ENCODE measurements at regions not wholly inside any gene's neighbourhood (a gene's known extent, or its start where the extent isn't known, plus 50 kb on each side); places are given as distances from the start of the nearest gene placed in this dataset.
"Not testable (repeated sequence)": the region's sequence is repeated elsewhere in the genome, so short reads cannot be mapped to it uniquely, and the experiment has no call there.

DNA sequence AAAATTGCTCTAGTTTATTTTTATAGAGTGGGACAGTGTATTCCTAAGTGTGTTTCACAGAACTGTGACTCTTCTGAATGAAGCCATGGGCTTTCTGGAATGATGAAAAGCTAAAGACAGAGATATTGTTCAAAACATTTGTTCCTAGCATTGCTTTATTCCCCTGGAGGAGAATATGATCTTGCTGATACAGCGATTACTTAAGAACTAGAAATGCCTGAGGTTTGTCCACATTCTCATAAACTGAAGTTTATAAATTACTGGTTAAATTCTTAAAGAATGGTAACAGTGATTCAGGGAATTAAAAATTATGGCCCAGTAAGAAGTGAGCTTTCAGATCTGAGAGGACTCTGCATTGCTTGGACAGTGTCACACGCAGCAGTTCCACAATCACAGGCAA, 690.3 kb downstream of the FAM181B start:
- no peak for DNase-seq

DNA sequence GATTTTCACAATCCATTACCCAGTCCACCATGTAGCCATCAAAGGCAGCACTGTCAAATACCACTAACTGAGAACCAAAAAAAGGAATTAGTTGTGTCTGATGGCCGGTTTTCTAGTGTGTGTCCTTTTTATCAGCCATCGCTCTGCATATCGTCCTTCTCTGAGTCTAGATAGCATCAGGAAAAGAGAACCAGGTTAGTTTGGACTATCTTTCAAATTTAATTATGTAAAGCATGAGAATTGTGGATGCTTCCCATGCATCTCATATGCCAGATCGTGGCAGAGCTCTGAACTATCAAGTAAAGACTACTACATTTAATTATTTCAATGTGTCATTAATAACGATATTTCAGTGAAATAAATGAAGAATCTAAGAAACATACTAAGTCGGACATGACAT, 691.9 kb downstream of the FAM181B start:
- DNase-seq = no peak

DNA sequence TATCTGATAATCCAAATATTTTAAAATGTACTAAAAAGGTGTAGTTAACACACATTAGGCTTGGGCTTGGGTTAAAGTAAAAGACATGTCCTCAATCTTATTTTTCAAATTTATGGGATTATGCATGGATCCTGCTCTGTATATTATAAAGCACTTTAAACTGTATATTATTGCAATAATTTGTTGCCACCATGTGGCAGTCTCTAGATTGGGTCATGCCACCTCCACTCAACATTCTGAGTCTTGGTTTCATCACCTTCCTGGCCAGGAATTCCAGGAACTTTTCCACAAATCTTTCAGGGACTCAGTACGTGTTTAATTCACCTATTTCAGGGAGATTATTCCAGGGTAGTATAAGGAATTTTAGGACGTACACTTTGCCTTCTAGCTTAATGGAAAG, 695.5 kb downstream of the FAM181B start:
- no peak for DNase-seq

DNA sequence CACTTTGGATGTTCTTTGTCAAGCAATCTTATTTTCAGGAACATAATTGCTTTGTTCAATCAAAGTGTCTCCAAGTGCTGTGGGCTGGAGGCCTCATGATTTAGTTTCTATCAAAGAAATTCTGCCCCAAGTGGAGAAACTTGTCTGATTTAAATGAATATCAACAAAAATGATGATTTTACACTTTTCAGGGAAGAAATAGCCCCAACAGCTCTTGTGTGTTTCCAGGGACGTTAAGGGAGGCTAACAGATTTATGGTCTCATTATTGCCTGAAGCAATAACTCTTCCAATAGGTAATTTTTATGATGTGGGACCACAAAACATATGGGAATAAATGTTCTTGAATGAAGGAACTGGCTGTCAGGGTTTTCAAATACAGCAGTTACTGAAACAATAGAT, 699.1 kb downstream of the FAM181B start:
- DNase-seq = no peak

DNA sequence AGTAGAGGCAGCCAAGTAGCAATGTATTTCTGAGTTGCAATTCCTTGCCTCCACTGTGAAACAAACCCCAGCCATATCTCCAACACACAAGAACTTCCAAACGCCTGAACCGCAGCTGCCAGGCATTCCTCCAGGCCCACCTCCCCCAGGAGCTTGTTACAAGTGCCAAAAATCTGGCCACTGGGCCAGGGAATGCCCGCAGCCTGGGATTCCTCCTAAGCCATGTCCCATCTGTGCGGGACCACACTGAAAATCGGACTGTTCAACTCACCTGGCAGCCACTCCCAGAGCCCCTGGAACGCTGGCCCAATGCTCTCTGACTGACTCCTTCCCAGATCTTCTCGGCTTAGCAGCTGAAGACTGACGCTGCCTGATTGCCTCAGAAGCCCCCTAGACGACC, 706.3 kb downstream of the FAM181B start:
- not testable (repeated sequence) for DNase-seq

DNA sequence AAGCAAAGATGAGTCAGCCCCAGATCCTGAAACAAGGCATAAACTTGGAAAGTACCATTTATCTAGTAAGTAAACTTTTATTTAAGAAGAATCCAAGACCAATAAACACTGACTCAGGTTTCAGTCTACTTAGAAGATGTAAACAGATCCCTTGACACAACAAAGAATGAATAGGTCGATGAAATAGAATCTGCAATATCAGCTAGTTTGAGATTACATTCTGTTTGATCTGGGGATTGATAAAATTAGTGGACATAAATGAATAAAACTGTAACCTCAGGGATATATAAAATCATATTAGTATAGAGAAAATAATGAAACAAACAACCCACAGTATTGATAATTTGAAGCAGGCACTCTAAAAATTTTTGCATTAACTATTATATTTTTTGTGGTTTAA, 708.9 kb downstream of the FAM181B start:
- DNase-seq = no peak

DNA sequence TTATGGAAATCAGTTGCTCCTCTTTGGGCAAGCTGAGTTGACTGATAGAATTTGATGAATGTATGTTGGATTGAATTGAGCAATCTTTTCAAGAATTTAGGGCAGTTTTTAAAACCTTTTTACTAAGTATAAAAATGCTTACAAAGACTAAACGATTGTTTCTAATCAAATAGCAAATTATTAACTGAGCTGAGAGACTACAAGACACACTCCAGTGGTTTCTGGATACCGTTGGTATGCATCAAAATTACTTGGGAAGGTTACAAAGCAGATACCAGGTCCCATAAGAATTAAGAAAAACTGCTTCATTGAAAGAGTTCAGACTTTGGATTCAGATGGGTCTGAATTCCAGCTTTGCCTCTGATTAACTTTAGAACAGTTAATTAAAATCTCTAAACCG, 721.4 kb downstream of the FAM181B start:
- DNase-seq = no peak

DNA sequence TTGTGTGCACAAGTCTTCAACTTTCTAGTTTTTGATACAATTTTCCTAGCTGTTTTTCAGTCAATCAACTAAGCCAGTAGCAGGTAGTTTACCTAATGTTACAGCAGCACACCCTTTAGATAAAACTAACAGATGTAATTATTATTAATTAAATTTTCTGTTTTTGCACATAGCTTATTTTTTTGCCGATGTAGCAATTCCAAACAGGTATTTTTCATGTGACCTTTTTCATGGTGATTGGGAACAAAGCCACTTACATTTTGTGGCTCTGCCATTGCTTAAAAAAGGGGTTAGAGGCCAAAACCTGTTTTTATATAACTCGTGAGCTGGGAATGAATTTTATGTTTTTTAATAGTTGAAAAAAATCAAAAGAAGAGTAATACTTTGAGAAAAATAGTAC, 724.5 kb downstream of the FAM181B start:
- no peak for DNase-seq

DNA sequence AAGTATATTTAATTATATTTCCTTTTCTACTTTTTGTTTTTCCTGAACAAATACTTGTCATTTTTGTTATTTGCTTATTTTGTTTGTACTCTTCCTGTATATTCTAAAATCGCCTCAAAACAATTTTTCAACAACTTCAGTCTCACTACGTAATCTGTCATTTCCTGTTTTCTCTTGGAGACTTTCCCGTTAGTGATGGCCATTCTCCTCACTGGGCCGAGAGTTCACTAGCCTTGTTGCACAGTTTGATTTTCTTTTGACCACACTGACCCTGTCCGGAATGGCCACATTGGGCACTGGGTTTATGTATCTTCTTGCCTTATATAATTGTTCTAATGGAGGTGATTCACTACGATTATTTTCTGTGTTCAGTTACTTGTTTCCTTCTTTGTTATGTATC, 726.1 kb downstream of the FAM181B start:
- DNase-seq = no peak

DNA sequence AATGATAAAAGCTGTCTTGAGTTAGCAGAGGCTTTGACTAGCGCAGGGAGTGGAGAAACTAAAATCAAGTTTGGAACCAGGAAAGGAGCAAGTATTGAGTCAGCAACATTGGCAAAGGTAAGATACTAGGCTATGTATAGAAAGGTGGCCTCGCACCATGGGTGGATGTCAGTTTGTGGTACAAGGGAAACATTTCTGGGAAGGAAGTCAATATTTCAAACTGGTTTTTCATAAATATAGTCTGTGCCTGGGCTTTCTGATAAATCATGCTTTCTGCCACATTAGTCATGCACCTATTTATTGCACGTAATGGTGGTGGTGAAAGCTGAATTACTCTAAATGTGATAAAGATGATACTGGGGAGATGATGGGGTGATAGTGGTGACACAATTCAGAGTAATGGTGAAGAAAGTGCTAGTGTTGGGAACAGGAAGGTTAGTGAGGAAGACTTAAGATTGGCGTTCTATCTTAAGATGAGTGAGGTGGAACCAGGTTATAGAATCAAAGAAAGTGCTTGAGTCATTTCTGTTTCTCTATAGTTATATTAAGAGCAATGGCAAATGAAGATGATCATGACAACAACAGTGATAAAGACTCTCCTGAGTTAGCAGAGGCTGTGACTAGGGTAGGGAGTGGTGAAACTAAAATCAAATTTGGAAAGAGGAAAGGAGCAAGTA, 729.0 kb downstream of the FAM181B start:
- DNase-seq = no peak

DNA sequence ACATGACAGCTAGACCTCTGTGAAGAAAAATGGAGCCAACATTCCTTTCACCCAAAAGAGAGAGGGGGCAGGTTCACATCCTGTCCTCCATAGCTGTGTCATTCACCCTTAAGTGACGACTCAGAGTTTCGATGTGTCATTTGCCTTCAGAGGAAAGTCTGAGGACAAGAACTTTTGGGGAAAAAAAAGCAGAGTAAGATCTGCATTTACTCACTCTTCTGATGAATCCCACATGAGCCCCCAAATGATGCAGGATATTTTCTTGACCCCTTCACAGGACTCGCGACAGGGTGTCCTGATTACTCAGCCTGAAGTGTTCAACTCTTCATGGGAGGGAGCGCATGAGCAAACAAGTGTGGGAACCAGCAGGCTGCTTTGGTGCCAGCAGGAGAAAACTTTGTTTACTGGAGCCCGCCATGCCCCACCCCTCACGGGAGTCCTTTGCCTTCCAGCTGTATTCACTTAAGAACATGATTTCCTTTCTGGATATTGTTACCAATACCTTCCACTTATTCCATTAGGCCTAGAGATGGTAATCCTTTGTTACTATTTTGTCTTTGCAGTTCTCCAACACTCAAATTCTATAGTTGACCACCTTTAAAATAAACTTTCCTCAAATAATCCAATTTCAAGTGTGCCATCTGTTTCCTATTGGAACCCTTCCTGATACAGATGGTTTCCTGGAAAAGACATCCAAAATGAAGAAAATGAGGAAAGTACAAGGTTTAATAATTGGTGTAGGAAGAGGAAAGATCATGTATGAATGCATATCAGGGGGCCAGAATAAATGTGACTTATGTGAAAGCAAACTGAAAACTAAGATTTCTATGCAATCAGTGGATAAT, 729.8 kb downstream of the FAM181B start:
- no peak for DNase-seq

DNA sequence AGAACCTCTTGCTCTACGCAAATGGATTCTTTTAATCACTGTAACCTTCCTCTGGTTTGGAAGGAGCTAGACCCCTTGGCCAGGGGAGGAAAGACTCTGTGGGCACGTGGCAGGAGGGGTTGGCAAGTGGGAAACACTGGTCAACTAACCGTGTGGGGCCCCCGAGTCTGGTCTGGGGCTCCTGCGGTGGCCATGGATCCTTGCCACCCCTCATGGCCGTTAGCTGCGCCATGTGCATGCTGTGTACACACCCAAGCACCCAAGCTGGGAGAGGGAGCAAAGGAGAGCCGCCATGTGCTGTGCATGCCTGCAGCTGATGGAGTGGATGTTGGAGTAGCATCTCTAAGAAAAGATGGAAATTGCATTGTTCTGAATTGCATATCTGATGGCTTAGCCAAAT, 730.6 kb downstream of the FAM181B start:
- DNase-seq = no peak

DNA sequence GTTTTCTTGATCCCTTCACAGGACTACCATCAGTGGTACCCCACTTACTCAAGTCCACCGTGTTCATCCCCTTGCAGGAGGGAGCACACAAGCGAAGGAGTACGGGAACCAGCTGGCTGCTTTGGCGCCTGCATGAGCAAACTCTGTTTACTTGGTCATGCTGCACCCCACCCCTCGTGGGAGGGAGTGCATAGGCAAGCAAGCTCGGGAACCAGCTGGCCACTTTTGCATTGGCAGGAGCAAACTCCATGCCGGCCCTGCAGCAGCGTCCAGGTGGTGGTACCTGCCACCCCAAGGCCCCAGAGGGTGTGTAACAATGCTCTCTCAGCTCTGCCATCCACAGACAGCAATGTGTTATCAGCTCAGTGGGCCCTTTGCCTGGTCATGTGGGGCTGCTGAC, 737.8 kb downstream of the FAM181B start:
- no peak for DNase-seq

DNA sequence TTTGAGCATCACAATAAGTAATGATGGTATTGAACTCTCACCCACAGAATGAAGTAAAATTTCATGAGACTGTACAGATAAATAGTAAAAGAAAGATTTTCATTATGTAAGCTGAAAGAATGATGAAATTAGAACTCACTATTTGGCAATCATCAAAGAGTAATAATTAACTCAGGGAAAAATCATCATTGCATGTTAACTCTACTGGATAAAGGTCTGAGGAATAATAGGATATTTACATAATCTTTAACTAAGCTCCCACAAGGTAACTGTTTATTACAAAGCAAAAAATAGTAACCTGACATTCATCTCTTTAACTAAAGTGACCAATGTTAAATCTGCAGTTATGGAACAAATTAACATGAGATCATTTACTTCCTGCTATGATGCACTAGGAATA, 739.9 kb downstream of the FAM181B start:
- DNase-seq = no peak

DNA sequence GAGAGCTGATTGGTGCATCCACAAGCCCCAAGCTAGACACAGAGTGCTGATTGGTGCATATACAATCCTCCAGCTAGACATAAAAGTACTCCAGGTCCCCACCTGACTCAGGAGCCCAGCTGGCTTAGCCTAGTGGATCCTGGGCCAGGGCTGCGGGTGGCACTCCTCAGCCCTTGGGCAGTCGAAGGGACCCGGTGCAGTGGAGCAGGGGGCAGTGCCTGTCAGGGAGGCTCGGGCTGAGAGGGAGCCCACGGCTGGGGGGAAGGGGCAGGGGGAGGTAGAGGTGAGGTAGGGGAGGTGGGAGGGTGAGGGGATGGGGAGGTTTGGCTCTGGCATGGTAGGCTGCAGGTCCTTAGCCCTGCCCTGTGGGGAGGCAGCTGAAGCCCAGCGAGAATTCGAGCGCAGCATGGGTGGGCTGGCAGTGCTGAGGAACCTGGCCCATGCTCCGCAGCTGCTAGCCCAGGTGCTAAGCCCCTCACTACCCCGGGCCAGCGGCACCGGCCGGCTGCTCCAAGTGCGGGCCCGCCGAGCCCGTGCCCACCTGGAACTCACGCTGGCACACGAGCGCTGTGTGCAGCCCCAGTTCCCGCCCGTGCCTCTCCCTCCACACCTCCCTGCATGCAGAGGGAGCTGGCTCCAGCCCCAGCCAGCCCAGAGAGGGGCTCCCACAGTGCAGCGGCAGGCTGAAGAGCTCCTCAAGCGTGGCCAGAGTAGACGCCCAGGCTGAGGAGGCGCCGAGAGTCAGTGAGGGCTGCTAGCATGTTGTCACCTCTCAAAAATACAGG, 742.8 kb downstream of the FAM181B start:
- no peak for DNase-seq

DNA sequence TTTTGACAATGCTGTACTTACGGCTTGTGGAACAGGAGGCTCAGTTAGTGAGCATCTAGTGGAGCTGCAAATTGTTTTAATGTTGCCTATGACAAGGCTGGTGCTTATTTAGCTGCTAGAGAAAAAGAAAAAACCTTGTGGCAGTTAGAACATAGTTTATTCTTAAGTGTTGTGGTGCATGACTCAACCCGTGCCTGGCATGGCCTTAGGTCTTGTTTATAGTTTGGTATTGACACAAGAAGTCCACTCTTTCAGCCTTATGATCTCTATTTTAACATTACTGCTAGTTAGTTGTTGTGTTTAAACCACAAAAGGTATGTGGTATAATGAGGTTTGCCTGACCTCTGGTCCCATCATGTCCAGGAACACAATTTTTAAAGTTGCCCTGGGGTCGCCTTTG, 744.6 kb downstream of the FAM181B start:
- DNase-seq = no peak

DNA sequence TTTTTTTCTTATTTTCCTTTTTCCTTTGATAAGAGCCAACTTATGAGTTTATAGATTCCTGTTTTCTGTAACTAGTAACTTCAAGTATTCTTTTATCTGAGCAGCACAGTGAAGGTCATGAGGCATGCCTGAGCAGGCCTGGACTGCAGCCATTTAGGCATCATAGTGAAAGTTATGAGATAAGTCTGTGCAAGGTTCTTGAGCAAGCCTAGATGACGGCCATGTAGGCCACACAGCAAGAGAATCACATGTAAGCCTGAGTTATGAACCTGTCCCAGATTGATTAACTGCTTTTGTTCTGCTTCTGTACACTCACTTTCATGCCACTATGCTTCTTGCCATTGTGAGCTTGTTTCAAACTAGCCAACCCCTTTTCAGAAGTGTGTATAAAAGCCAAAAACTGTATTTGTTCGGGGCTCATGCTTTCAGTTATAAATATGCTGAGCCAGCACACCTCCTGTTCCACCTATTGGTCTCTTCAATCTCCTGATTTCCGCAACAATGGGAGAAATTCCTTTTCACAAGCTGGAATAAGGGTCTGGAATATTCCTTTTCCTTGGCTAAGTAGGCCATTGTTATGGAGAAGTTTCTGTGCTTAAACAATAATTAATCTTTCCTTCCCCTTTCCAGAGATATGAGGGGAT, 745.7 kb downstream of the FAM181B start:
- no peak for DNase-seq

DNA sequence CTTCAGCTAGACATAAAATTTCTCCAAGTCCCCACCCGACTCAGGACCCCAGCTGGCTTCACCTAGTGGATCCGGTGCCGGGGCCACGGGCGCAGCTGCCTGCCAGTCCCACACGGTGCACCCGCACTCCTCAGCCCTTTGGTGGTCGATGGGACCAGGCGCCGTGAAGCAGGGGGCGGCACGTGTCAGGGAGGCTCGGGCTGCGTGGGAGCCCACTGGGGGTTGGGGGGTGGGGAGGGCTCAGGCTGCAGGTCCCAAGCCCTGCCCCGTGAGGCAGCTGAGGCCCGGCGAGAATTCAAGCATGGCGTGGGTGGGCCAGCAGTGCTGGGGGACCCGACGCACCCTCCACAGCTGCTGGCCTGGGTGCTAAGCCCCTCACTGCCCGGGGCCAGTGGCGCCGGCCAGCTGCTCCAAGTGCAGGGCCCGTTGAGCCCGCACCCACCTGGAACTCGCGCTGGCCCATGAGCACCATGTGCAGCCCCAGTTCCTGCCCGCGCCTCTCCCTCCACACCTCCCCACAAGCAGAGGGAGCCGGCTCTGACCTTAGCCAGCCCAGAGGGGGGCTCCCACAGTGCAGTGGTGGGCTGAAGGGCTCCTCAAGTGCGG, 747.0 kb downstream of the FAM181B start:
- no peak for DNase-seq

DNA sequence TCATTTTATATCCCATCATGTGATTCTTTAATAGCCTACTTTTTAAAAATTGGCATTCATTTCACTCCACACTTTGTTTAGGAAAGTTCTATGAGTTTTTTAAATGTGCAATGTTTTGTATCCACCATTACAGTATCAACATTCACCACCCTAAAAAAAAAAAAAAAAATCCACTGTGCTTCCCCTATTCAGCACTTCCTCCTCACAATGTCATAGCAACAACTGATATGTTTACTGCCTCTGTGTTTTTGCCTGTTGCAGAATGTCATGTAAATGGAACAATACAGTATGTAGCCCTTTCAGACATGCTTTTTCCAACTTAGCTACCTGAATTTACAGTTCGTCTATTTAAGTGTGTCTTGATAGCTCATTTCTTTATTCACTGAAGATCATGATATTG, 754.2 kb downstream of the FAM181B start:
- DNase-seq = no peak

DNA sequence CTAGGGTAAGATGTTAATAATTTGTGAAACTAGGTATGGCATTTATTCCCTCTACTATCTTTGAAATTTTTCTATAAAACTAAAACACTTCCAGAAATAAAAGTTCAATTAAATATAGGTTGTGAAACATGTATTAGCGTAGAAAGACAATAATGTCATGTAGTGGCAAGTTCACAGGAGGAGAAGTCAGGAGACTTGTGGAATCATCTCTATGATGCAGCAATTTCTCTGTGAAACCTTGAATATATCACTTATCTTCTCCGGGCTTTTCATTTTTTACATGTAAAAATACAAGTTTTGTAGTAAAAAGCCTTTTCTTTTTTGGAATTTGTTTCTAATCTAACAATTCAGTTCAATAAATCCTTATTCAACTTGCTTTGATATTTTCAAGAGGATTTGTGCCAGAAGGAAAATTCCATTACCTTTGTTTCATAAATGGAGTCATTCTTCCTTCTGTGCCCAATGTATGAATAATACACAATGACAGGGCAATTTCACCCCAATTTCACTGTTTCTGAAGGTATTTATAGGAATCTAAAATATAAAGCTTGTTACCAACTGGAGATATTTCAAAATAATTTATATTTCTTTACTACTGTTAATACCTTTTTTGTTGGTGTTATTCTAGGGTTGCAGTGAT, 758.3 kb downstream of the FAM181B start:
- DNase-seq = no peak

DNA sequence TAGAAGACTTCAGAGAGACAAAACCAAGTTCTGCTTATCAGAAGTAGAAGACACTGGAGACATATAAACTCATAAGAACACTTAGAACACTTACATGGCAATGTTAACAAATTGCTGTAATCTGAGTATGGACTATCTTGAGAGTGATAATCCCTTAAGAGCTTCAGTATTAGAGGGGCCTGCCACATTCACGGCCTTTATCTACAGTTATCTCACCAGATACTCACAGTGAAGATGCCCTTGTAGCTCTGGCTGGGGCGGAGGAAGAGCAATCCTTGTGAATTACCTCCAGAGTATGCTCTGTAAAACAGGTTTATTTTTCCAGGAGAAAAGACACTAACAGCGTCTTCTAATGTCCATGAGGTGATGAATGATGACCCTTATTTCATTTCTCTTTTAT, 762.8 kb downstream of the FAM181B start:
- DNase-seq = no peak

DNA sequence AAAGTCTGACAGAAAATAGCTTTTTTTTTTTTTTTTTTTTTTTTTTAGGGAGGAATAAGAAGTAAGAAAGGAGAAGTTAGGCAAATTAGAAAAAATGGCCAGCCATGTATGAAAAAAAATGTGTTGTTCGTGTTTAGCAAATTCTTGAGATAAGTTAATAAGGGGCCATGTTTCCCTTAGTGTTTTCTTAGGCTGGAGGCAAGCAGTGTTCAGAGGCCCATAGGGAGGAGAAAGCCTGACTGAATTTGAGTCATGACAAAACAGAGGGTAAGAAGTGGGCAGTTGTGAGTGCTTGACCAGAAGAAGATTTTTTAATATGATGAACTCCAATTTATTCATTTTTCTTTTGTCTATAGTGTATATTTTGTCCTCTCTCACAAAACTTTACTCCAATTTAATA, 766.4 kb downstream of the FAM181B start:
- no peak for DNase-seq

Measured in stimulated activated naive CD4-positive, alpha-beta T cell (primary cell).